K562 (cell line): ENCODE measurements at regions not wholly inside any gene's neighbourhood (a gene's known extent, or its start where the extent isn't known, plus 50 kb on each side); places are given as distances from the start of the nearest gene placed in this dataset.

Experiments used
- ATAC-seq: fragments of 200-7000 bp; cut with Tn5 transposase; 3 replicates; pipeline ENCODE4 v1.9.1; 2020; ENCODE audit warnings: moderate library complexity
- BruUV-seq: library from RNA; stranded (reverse); fragments of 400-500 nt; replicated peaks from 2 replicates; lab custom pipeline; 2021; lab: Mats Ljungman, UMichigan
- CTCF ChIA-PET: fragments of 300-600 bp; formaldehyde crosslinking; extraction: SDS; loops from one replicate; lab custom pipeline; 2021; ENCODE audit warnings: low intra/inter-chr PET ratio; lab: Yijun Ruan, JAX
- POLR2A ChIA-PET: fragments of 300-600, 350-650 bp; sonication (Branson Sonifier 250); formaldehyde crosslinking; extraction: SDS; loops from one replicate; lab custom pipeline; 2021; ENCODE audit warnings: antibody characterized with exemption, inconsistent platforms; lab: Yijun Ruan, JAX
- DNase-seq, 4 experiments: peaks; one replicate each; pipeline versions ENCODE4 v3.0.0 to v3.0.0-alpha.2; 2011 to 2018; ENCODE audit warnings: low spot score in 3 of 4, mixed read lengths in 3 of 4; ENCODE audit errors: extremely low read depth in 1 of 4
- FAIRE-seq: peaks from 2 replicates; lab custom pipeline; 2011; peaks lifted over from hg19 to GRCh38; lab: Jason Lieb, UNC
- H2AFZ ChIP-seq: 2 replicates; pipeline ENCODE4 v1.6.0; 2011; ENCODE audit warnings: low read depth, low read length, control low read depth, inconsistent platforms
- H3K27ac ChIP-seq: fragments of 200-600 bp; 3 replicates; pipeline ENCODE4 v1.8.0; 2011; ENCODE audit warnings: low read depth, mild to moderate bottlenecking, control low read depth, inconsistent platforms, low read length, moderate library complexity, mixed read lengths; ENCODE audit errors: extremely low read depth
- H3K27me3 ChIP-seq, 2 experiments: fragments of 300-600 bp in 1 of 2; 2 replicates in 1 of 2; 3 replicates in 1 of 2; pipeline versions ENCODE4 v1.6.0 to v1.8.0; 2011; ENCODE audit warnings: inconsistent platforms in 2 of 2, low read length in 2 of 2, mild to moderate bottlenecking in 1 of 2, mixed read lengths in 1 of 2, moderate library complexity in 1 of 2; ENCODE audit not compliant: control insufficient read depth in 2 of 2, insufficient read depth in 2 of 2
- H3K36me3 ChIP-seq: fragments of 300-600 bp; 3 replicates; pipeline ENCODE4 v1.8.0; 2011; ENCODE audit warnings: mild to moderate bottlenecking, low read length, inconsistent platforms; ENCODE audit not compliant: control insufficient read depth, insufficient read depth
- H3K4me1 ChIP-seq, 2 experiments: fragments of 200-600 bp in 1 of 2; replicated peaks in 1 of 2; 2 replicates in 1 of 2; 3 replicates in 1 of 2; pipeline versions ENCODE4 v1.5.1 to v1.8.0; 2011; ENCODE audit warnings: inconsistent platforms in 2 of 2, low read length in 2 of 2, mild to moderate bottlenecking in 1 of 2, mixed read lengths in 1 of 2, moderate library complexity in 1 of 2; ENCODE audit not compliant: control insufficient read depth in 2 of 2, insufficient read depth in 2 of 2
- H3K4me2 ChIP-seq: 2 replicates; pipeline ENCODE4 v1.6.1; 2011; ENCODE audit warnings: low read length, control low read depth, inconsistent platforms, mixed read lengths; ENCODE audit not compliant: insufficient read depth
- H3K4me3 ChIP-seq: fragments of 200-600 bp; sonication (generic), shearing (Covaris generic); 2 replicates; pipeline ENCODE4 v1.5.1; 2016; ENCODE audit warnings: control low read depth, inconsistent platforms
- H3K79me2 ChIP-seq: fragments of 200-600 bp; 3 replicates; pipeline ENCODE4 v1.8.0; 2011; ENCODE audit warnings: low read length, inconsistent platforms; ENCODE audit not compliant: control insufficient read depth, insufficient read depth
- H3K9ac ChIP-seq, 2 experiments: 2 replicates each; pipeline versions ENCODE4 v1.6.0 to v1.6.1; 2011; ENCODE audit warnings: low read depth in 2 of 2, low read length in 2 of 2, control low read depth in 1 of 2, inconsistent platforms in 1 of 2, mild to moderate bottlenecking in 1 of 2, mixed read lengths in 1 of 2; ENCODE audit not compliant: insufficient read depth in 1 of 2
- H3K9me1 ChIP-seq: one replicate; pipeline ENCODE4 v1.6.0; 2011; ENCODE audit warnings: inconsistent platforms, mild to moderate bottlenecking, low read length, moderate library complexity; ENCODE audit not compliant: control insufficient read depth, insufficient read depth
- H3K9me3 ChIP-seq: replicated peaks from 2 replicates; pipeline ENCODE4 v1.5.1; 2011; ENCODE audit warnings: low read depth, low read length, inconsistent platforms; ENCODE audit not compliant: control insufficient read depth, insufficient read depth
- H4K20me1 ChIP-seq: replicated peaks from 2 replicates; pipeline ENCODE4 v1.6.1; 2011; ENCODE audit warnings: low read length, inconsistent platforms, mixed read lengths; ENCODE audit not compliant: control insufficient read depth, insufficient read depth
- DLX4 ChIP-seq: fragments of 250-450 bp; sonication (Bioruptor Pico); IDR thresholded peaks from 2 replicates; pipeline ENCODE4 v1.6.1; 2021; ENCODE audit warnings: mild to moderate bottlenecking
- MYC ChIP-seq, 2 experiments: fragments of 250-450 bp in 1 of 2; sonication (Bioruptor Pico) in 1 of 2; IDR thresholded peaks; 2 replicates each; pipeline versions ENCODE4 v1.5.1 to v1.6.1; 2012 to 2021; ENCODE audit warnings: low read depth in 2 of 2, borderline replicate concordance in 1 of 2, improper control_type of control experiment in 1 of 2, low read length in 1 of 2, mild to moderate bottlenecking in 1 of 2, moderate library complexity in 1 of 2
- MYNN ChIP-seq, 2 experiments: sonication (generic); formaldehyde crosslinking in 1 of 2; IDR thresholded peaks; 2 replicates each; pipeline versions ENCODE4 v1.5.0 to v1.6.1; 2016 to 2020; ENCODE audit warnings: antibody characterized with exemption in 1 of 2, missing genetic modification reagents in 1 of 2
- NR2F6 ChIP-seq: fragments of 450-650 bp; formaldehyde crosslinking; IDR thresholded peaks from 2 replicates; pipeline ENCODE4 v1.4.0; 2020; ENCODE audit warnings: mild to moderate bottlenecking
- PTBP1 ChIP-seq: fragments of 200-400 bp; formaldehyde crosslinking; IDR thresholded peaks from 2 replicates; pipeline ENCODE4 v1.6.1; 2017; ENCODE audit warnings: low read depth, low read length
- RAD21 ChIP-seq, 2 experiments: fragments of 250-450 bp in 1 of 2; fragments of 450-650 bp in 1 of 2; sonication (Bioruptor Pico) in 1 of 2; formaldehyde crosslinking in 1 of 2; IDR thresholded peaks in 1 of 2; conservative IDR thresholded peaks in 1 of 2; 2 replicates each; pipeline versions ENCODE4 v1.4.0 to v1.8.0; 2020 to 2022; ENCODE audit warnings: mild to moderate bottlenecking in 2 of 2, moderate library complexity in 1 of 2
- RB1 ChIP-seq: fragments of 450-650 bp; IDR thresholded peaks from 2 replicates; pipeline ENCODE4 v1.6.1; 2017; ENCODE audit warnings: low read depth, mild to moderate bottlenecking
- SRSF9 ChIP-seq: fragments of 200-400 bp; formaldehyde crosslinking; IDR thresholded peaks from 2 replicates; pipeline ENCODE4 v1.6.1; 2017; ENCODE audit warnings: low read depth, low read length, borderline replicate concordance
- ZBTB1 ChIP-seq: sonication (generic); formaldehyde crosslinking; IDR thresholded peaks from 2 replicates; pipeline ENCODE4 v1.8.1; 2023; ENCODE audit warnings: missing genetic modification reagents, low read depth, mild to moderate bottlenecking, borderline replicate concordance
- ZNF23 ChIP-seq: fragments of 250-450 bp; sonication (Bioruptor Pico); IDR thresholded peaks from 2 replicates; pipeline ENCODE4 v1.4.0; 2020; ENCODE audit warnings: mild to moderate bottlenecking
- ZNF436 ChIP-seq: fragments of 250-450, 450-650 bp; sonication (Bioruptor Pico); formaldehyde crosslinking; IDR thresholded peaks from 2 replicates; pipeline ENCODE4 v1.7.0; 2020; ENCODE audit warnings: mild to moderate bottlenecking
- ZNF668 ChIP-seq: fragments of 250-450 bp; sonication (Bioruptor Pico); IDR thresholded peaks from 2 replicates; pipeline ENCODE4 v1.8.0; 2022; ENCODE audit warnings: mild to moderate bottlenecking, inconsistent platforms
- in situ Hi-C: fragments of 300-500 bp; cut with MboI; formaldehyde crosslinking; loops from 4 replicates; pipeline ENCODE4 v1.15.0; 2018; ENCODE audit warnings: inconsistent platforms, mixed read lengths
- intact Hi-C: fragments of 100-400 bp; cut with micrococcal nuclease; formaldehyde crosslinking; loops from 2 replicates; pipeline ENCODE4 v1.14.2; 2022

- Histone ChIP-seq H3K27me3 (no peaks in the 10 kb centered on the region), H3K4me2 (no peak overlapping the region), H3K79me2 (no peaks in the 10 kb centered on the region), H3K27ac (no peak overlapping the region), H3K4me1 (no peaks in the 10 kb centered on the region), H2AFZ (no peak overlapping the region), H3K9me1 (no peaks in the 10 kb centered on the region), H3K9me3 (no peaks in the 10 kb centered on the region), H3K36me3 (no peaks in the 10 kb centered on the region), H4K20me1 (no peaks in the 10 kb centered on the region), H3K4me3 (no peak overlapping the region), H3K9ac (no peak overlapping the region)
- ChIA-PET CTCF (no interaction called here), POLR2A (no interaction called here)
- TF ChIP-seq ZNF23 (CRISPR knock-in tag) (no peak), MYNN (IDR thresholded peaks at IDR 0.05) (no peak), MYNN (CRISPR knock-in tag; IDR thresholded peaks at IDR 0.05) (no peak), NR2F6 (no peak), ZNF436 (CRISPR knock-in tag) (no peak), ZBTB1 (CRISPR knock-in tag) (no peak), DLX4 (CRISPR knock-in tag) (no peak), ZNF668 (no peak), PTBP1 (no peak), MYC (IDR thresholded peaks at IDR 0.05; ENCODE audit: low read depth, low read length) (no peak), MYC (CRISPR knock-in tag; IDR thresholded peaks at IDR 0.05; ENCODE audit: borderline replicate concordance, low read depth) (no peak), RB1 (no peak), RAD21 (CRISPR knock-in tag; conservative IDR thresholded peaks at IDR 0.05 in 1 of 2, IDR thresholded peaks at IDR 0.05 in 1 of 2) (no peak), SRSF9 (no peak)
- BruUV-seq: no TSS peak
- DNase-seq: no peak
- ATAC-seq: no peak
- in situ Hi-C loops: no loop called here
- no peak for FAIRE-seq
- intact Hi-C loops: no loop called here
Observed at GRCh38 chr2:164150604-164151003, 414.8 kb upstream of the FIGN start.
